HEK293 (cell line): ENCODE measurements at regions not wholly inside any gene's neighbourhood (a gene's known extent, or its start where the extent isn't known, plus 50 kb on each side); places are given as distances from the start of the nearest gene placed in this dataset.

Experiments used
- CTCF ChIA-PET: fragments of 350-600 bp; formaldehyde crosslinking; extraction: SDS; loops from one replicate; lab custom pipeline; 2021; ENCODE audit warnings: antibody characterized with exemption; lab: Yijun Ruan, JAX
- POLR2A ChIA-PET: fragments of 300-600 bp; formaldehyde crosslinking; extraction: SDS; loops from one replicate; lab custom pipeline; 2020; ENCODE audit warnings: antibody characterized with exemption, inconsistent platforms; lab: Yijun Ruan, JAX
- H3K27ac ChIP-seq: fragments of 200-500 bp; sonication (Bioruptor generic); 2 replicates; pipeline ENCODE4 v1.5.1; 2014; ENCODE audit warnings: low read depth, low read length, control low read depth, inconsistent platforms; ENCODE audit errors: extremely low read depth
- H3K36me3 ChIP-seq, 2 experiments: fragments of 200-500 bp in 1 of 2; sonication (Bioruptor generic) in 1 of 2; 1 replicate in 1 of 2; 2 replicates in 1 of 2; pipeline ENCODE4 v1.5.1; 2014 to 2017; ENCODE audit warnings: inconsistent platforms in 2 of 2, low read length in 2 of 2; ENCODE audit not compliant: control insufficient read depth in 2 of 2, insufficient read depth in 1 of 2
- H3K4me1 ChIP-seq: fragments of 200-500 bp; sonication (Bioruptor generic); 2 replicates; pipeline ENCODE4 v1.5.1; 2014; ENCODE audit warnings: mild to moderate bottlenecking, low read length, inconsistent platforms; ENCODE audit not compliant: control insufficient read depth, insufficient read depth
- H3K4me3 ChIP-seq: 2 replicates; pipeline ENCODE4 v1.5.1; 2011; ENCODE audit warnings: low read depth, mild to moderate bottlenecking, control low read depth, low read length, moderate library complexity
- H3K9me3 ChIP-seq: fragments of 200-500 bp; sonication (Bioruptor generic); 2 replicates; pipeline ENCODE4 v1.5.1; 2014; ENCODE audit warnings: low read depth, low read length, inconsistent platforms; ENCODE audit not compliant: control insufficient read depth, insufficient read depth
- HOXC10 ChIP-seq: sonication (generic); formaldehyde crosslinking; IDR thresholded peaks from 2 replicates; pipeline ENCODE4 v1.8.1; 2023; ENCODE audit warnings: mild to moderate bottlenecking, missing genetic modification reagents
- IKZF3 ChIP-seq: fragments of 450-650 bp; IDR thresholded peaks from 2 replicates; pipeline ENCODE4 v1.5.0; 2018; ENCODE audit warnings: missing biosample characterization, mild to moderate bottlenecking, missing genetic modification characterization, moderate library complexity
- KLF1 ChIP-seq: fragments of 450-650 bp; formaldehyde crosslinking; IDR thresholded peaks from 2 replicates; pipeline ENCODE4 v1.5.1; 2016; ENCODE audit warnings: missing biosample characterization, missing genetic modification characterization
- SALL2 ChIP-seq: fragments of 450-650 bp; formaldehyde crosslinking; IDR thresholded peaks from 2 replicates; pipeline ENCODE4 v1.5.0; 2017; ENCODE audit warnings: missing biosample characterization, mild to moderate bottlenecking, missing genetic modification characterization, borderline replicate concordance
- ZEB2 ChIP-seq: fragments of 450-650 bp; formaldehyde crosslinking; IDR thresholded peaks from 2 replicates; pipeline ENCODE4 v1.5.1; 2016; ENCODE audit warnings: missing biosample characterization, missing genetic modification characterization
- ZNF146 ChIP-seq: fragments of 450-650 bp; formaldehyde crosslinking; IDR thresholded peaks from 2 replicates; pipeline ENCODE4 v1.5.1; 2016; ENCODE audit warnings: missing biosample characterization, missing genetic modification characterization
- ZNF16 ChIP-seq: fragments of 450-650 bp; formaldehyde crosslinking; IDR thresholded peaks from 2 replicates; pipeline ENCODE4 v1.5.1; 2016; ENCODE audit warnings: low read depth, missing biosample characterization, missing genetic modification characterization
- ZNF37A ChIP-seq: fragments of 450-650 bp; IDR thresholded peaks from 2 replicates; pipeline ENCODE4 v1.5.1; 2018; ENCODE audit warnings: missing biosample characterization, missing genetic modification characterization
- ZNF558 ChIP-seq: fragments of 450-650 bp; formaldehyde crosslinking; IDR thresholded peaks from 2 replicates; pipeline ENCODE4 v1.5.1; 2016; ENCODE audit warnings: missing biosample characterization, missing genetic modification characterization
- ZNF837 ChIP-seq: fragments of 450-650 bp; formaldehyde crosslinking; IDR thresholded peaks from 2 replicates; pipeline ENCODE4 v1.5.1; 2016; ENCODE audit warnings: missing biosample characterization, missing genetic modification characterization
- TF ChIP-seq, protein P1 (sequence below): fragments of 450-650 bp; formaldehyde crosslinking; IDR thresholded peaks from 2 replicates; pipeline ENCODE4 v1.5.1; 2016; ENCODE audit warnings: missing biosample characterization, missing genetic modification characterization
- TF ChIP-seq, protein P2 (sequence below): fragments of 450-650 bp; formaldehyde crosslinking; IDR thresholded peaks from 2 replicates; pipeline ENCODE4 v1.5.1; 2016; ENCODE audit warnings: missing biosample characterization, missing genetic modification characterization
- TF ChIP-seq, protein P3 (sequence below): fragments of 450-650 bp; formaldehyde crosslinking; IDR thresholded peaks from 2 replicates; pipeline ENCODE4 v1.5.1; 2017; ENCODE audit warnings: missing biosample characterization, missing genetic modification characterization
- TF ChIP-seq, protein P4 (sequence below): fragments of 450-650 bp; formaldehyde crosslinking; IDR thresholded peaks from 2 replicates; pipeline ENCODE4 v1.5.1; 2017; ENCODE audit warnings: missing biosample characterization, missing genetic modification characterization
- TF ChIP-seq, protein P5 (sequence below): fragments of 450-650 bp; formaldehyde crosslinking; conservative IDR thresholded peaks from 2 replicates; pipeline ENCODE4 v1.5.1; 2016; ENCODE audit warnings: low read depth, missing biosample characterization, missing genetic modification characterization
- TF ChIP-seq, protein P6 (sequence below): fragments of 450-650 bp; formaldehyde crosslinking; IDR thresholded peaks from 2 replicates; pipeline ENCODE4 v1.5.1; 2016; ENCODE audit warnings: missing biosample characterization, missing genetic modification characterization, low read depth

DNA sequence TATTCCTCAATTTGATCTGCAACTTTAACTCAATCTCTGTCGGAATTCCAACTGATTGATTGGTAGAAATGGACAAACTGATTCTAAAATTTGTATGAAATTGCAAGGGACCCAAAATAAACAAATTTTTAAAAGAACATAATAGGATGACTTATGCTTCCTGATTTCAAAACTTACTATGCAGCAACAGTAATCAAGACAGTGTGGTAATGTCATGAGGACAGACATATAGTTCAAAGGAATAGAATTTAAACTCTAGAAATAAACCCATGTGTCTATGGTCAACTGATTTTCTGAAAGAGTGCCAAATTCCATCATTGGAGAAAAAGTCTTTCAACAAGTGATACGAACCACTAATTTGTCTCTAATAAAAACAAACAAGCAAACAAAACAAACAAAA, 1320.1 kb upstream of the GJE1 start (continued):
- TF ChIP-seq, protein P1, sequence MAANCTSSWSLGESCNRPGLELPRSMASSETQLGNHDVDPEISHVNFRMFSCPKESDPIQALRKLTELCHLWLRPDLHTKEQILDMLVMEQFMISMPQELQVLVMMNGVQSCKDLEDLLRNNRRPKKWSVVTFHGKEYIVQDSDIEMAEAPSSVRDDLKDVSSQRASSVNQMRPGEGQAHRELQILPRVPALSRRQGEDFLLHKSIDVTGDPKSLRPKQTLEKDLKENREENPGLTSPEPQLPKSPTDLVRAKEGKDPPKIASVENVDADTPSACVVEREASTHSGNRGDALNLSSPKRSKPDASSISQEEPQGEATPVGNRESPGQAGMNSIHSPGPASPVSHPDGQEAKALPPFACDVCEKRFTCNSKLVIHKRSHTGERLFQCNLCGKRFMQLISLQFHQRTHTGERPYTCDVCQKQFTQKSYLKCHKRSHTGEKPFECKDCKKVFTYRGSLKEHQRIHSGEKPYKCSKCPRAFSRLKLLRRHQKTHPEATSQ (tag by site-specific recombination), result no peak
- TF ChIP-seq, protein P2, sequence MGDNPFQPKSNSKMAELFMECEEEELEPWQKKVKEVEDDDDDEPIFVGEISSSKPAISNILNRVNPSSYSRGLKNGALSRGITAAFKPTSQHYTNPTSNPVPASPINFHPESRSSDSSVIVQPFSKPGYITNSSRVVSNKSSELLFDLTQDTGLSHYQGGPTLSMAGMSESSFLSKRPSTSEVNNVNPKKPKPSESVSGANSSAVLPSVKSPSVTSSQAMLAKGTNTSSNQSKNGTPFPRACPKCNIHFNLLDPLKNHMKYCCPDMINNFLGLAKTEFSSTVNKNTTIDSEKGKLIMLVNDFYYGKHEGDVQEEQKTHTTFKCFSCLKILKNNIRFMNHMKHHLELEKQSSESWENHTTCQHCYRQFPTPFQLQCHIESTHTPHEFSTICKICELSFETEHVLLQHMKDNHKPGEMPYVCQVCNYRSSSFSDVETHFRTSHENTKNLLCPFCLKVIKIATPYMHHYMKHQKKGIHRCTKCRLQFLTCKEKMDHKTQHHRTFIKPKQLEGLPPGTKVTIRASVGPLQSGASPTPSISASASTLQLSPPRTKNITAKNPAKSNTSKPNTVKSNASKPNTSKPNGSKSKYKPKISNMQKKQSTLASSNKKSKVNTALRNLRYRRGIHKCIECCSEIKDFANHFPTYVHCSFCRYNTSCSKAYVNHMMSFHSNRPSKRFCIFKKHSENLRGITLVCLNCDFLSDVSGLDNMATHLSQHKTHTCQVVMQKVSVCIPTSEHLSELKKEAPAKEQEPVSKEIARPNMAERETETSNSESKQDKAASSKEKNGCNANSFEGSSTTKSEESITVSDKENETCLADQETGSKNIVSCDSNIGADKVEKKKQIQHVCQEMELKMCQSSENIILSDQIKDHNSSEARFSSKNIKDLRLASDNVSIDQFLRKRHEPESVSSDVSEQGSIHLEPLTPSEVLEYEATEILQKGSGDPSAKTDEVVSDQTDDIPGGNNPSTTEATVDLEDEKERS, result no peak
- no peak for TF ChIP-seq HOXC10 (CRISPR knock-in tag)
- TF ChIP-seq ZNF16, result no peak
- no peak for TF ChIP-seq SALL2 (tag by site-specific recombination)
- no peak for TF ChIP-seq ZNF558 (tag by site-specific recombination)
- TF ChIP-seq, all 188 proteins: peak for 0

DNA sequence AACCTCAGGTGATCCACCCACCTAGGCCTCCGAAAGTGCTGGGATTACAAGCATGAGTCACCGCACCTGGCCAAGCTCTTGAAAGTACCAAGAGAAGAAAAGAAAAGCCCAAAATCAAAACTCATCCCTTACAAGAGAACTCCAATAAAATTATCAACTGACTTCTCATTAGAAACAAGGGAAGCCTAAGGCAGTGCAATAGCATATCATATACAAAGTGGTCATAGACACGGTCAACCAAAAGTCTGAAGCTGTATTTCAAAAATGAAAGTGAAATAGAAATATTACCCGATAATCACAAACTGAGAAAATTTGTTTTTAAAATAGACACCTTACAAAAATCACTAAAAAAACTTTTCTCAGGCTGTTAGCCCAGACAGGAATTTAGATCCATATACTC, 1321.1 kb upstream of the GJE1 start:
- H3K27ac ChIP-seq, result no peak overlapping the region
- no peak overlapping the region for H3K4me3 ChIP-seq
- CTCF ChIA-PET, result no interaction called here
- H3K36me3 ChIP-seq, result no peaks in the 10 kb centered on the region
- POLR2A ChIA-PET, result no interaction called here
- no peaks in the 10 kb centered on the region for H3K4me1 ChIP-seq
- no peaks in the 10 kb centered on the region for H3K9me3 ChIP-seq
- no peak for TF ChIP-seq KLF1 (tag by site-specific recombination)
- TF ChIP-seq, protein P3, sequence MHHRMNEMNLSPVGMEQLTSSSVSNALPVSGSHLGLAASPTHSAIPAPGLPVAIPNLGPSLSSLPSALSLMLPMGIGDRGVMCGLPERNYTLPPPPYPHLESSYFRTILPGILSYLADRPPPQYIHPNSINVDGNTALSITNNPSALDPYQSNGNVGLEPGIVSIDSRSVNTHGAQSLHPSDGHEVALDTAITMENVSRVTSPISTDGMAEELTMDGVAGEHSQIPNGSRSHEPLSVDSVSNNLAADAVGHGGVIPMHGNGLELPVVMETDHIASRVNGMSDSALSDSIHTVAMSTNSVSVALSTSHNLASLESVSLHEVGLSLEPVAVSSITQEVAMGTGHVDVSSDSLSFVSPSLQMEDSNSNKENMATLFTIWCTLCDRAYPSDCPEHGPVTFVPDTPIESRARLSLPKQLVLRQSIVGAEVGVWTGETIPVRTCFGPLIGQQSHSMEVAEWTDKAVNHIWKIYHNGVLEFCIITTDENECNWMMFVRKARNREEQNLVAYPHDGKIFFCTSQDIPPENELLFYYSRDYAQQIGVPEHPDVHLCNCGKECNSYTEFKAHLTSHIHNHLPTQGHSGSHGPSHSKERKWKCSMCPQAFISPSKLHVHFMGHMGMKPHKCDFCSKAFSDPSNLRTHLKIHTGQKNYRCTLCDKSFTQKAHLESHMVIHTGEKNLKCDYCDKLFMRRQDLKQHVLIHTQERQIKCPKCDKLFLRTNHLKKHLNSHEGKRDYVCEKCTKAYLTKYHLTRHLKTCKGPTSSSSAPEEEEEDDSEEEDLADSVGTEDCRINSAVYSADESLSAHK (tag by site-specific recombination), result no peak
- TF ChIP-seq ZNF37A (tag by site-specific recombination), result no peak
- TF ChIP-seq IKZF3 (tag by site-specific recombination), result no peak
- TF ChIP-seq, protein P4, sequence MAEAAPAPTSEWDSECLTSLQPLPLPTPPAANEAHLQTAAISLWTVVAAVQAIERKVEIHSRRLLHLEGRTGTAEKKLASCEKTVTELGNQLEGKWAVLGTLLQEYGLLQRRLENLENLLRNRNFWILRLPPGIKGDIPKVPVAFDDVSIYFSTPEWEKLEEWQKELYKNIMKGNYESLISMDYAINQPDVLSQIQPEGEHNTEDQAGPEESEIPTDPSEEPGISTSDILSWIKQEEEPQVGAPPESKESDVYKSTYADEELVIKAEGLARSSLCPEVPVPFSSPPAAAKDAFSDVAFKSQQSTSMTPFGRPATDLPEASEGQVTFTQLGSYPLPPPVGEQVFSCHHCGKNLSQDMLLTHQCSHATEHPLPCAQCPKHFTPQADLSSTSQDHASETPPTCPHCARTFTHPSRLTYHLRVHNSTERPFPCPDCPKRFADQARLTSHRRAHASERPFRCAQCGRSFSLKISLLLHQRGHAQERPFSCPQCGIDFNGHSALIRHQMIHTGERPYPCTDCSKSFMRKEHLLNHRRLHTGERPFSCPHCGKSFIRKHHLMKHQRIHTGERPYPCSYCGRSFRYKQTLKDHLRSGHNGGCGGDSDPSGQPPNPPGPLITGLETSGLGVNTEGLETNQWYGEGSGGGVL, result no peak
- no peak for TF ChIP-seq ZNF837 (tag by site-specific recombination)
- no peak for TF ChIP-seq ZEB2 (tag by site-specific recombination)
- TF ChIP-seq, all 188 proteins: peak for 0

DNA sequence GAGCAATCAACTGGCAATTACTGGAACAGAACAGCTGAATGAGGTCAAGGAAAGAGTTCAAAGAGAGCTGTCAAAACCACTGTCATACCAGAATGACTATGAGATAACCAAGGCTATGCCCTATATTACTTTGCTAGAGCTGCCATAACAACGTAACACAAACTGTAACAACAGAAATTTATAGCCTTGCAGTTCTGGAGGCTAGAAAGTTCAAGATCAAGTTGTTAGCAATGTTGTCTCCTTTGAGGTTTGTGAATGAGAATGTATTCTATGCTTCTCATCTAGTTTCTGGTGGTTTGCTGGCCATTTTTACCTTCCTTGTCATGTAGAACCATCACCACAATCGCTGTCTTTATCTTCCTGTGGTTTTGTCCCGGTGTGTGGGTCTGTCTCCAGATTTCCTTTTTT, 1323.0 kb upstream of the GJE1 start:
- H3K36me3 ChIP-seq, result no peaks in the 10 kb centered on the region
- no peak overlapping the region for H3K4me3 ChIP-seq
- no peak overlapping the region for H3K27ac ChIP-seq
- H3K4me1 ChIP-seq, result no peaks in the 10 kb centered on the region
- TF ChIP-seq, protein P5, sequence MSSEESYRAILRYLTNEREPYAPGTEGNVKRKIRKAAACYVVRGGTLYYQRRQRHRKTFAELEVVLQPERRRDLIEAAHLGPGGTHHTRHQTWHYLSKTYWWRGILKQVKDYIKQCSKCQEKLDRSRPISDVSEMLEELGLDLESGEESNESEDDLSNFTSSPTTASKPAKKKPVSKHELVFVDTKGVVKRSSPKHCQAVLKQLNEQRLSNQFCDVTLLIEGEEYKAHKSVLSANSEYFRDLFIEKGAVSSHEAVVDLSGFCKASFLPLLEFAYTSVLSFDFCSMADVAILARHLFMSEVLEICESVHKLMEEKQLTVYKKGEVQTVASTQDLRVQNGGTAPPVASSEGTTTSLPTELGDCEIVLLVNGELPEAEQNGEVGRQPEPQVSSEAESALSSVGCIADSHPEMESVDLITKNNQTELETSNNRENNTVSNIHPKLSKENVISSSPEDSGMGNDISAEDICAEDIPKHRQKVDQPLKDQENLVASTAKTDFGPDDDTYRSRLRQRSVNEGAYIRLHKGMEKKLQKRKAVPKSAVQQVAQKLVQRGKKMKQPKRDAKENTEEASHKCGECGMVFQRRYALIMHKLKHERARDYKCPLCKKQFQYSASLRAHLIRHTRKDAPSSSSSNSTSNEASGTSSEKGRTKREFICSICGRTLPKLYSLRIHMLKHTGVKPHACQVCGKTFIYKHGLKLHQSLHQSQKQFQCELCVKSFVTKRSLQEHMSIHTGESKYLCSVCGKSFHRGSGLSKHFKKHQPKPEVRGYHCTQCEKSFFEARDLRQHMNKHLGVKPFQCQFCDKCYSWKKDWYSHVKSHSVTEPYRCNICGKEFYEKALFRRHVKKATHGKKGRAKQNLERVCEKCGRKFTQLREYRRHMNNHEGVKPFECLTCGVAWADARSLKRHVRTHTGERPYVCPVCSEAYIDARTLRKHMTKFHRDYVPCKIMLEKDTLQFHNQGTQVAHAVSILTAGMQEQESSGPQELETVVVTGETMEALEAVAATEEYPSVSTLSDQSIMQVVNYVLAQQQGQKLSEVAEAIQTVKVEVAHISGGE (tag by site-specific recombination), result no peak
- TF ChIP-seq, protein P6, sequence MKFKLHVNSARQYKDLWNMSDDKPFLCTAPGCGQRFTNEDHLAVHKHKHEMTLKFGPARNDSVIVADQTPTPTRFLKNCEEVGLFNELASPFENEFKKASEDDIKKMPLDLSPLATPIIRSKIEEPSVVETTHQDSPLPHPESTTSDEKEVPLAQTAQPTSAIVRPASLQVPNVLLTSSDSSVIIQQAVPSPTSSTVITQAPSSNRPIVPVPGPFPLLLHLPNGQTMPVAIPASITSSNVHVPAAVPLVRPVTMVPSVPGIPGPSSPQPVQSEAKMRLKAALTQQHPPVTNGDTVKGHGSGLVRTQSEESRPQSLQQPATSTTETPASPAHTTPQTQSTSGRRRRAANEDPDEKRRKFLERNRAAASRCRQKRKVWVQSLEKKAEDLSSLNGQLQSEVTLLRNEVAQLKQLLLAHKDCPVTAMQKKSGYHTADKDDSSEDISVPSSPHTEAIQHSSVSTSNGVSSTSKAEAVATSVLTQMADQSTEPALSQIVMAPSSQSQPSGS, result no peak
- TF ChIP-seq ZNF146 (tag by site-specific recombination) (no peak), IKZF3 (tag by site-specific recombination) (no peak)
- H3K9me3 ChIP-seq, result no peaks in the 10 kb centered on the region
- ChIA-PET CTCF (no interaction called here), POLR2A (no interaction called here)
